ENCODE measurements at regions not wholly inside any gene's neighbourhood (a gene's known extent, or its start where the extent isn't known, plus 50 kb on each side); places are given as distances from the start of the nearest gene placed in this dataset.
"Not testable (repeated sequence)": the region's sequence is repeated elsewhere in the genome, so short reads cannot be mapped to it uniquely, and the experiment has no call there.

GRCh38 chr7:46281071-46281470 is 360.0 kb upstream of the IGFBP3 start:
- ATAC-seq (ENCODE audit: low read depth) (no peak; the same call in 2 of the 3 replicates), DNase-seq (ENCODE audit: low spot score) (no peak)
- H3K27me3 ChIP-seq (ENCODE audit: insufficient read depth, poor library complexity, severe bottlenecking), result no peaks in the 10 kb centered on the region
- no peak overlapping the region for H3K27ac ChIP-seq (ENCODE audit: poor library complexity, severe bottlenecking)
- no peaks in the 10 kb centered on the region for H3K36me3 ChIP-seq (ENCODE audit: low read depth)
- H3K9me3 ChIP-seq (ENCODE audit: severe bottlenecking), result no peaks in the 10 kb centered on the region
- peaks cover 10% of the 10 kb centered on the region for H3K4me1 ChIP-seq (ENCODE audit: insufficient read depth, poor library complexity, severe bottlenecking)
- TF ChIP-seq, protein P1, sequence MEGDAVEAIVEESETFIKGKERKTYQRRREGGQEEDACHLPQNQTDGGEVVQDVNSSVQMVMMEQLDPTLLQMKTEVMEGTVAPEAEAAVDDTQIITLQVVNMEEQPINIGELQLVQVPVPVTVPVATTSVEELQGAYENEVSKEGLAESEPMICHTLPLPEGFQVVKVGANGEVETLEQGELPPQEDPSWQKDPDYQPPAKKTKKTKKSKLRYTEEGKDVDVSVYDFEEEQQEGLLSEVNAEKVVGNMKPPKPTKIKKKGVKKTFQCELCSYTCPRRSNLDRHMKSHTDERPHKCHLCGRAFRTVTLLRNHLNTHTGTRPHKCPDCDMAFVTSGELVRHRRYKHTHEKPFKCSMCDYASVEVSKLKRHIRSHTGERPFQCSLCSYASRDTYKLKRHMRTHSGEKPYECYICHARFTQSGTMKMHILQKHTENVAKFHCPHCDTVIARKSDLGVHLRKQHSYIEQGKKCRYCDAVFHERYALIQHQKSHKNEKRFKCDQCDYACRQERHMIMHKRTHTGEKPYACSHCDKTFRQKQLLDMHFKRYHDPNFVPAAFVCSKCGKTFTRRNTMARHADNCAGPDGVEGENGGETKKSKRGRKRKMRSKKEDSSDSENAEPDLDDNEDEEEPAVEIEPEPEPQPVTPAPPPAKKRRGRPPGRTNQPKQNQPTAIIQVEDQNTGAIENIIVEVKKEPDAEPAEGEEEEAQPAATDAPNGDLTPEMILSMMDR (IDR thresholded peaks at IDR 0.05; ENCODE audit: poor library complexity, severe bottlenecking), result no peak
- H3K4me3 ChIP-seq (ENCODE audit: severe bottlenecking), result no peak overlapping the region

DNA sequence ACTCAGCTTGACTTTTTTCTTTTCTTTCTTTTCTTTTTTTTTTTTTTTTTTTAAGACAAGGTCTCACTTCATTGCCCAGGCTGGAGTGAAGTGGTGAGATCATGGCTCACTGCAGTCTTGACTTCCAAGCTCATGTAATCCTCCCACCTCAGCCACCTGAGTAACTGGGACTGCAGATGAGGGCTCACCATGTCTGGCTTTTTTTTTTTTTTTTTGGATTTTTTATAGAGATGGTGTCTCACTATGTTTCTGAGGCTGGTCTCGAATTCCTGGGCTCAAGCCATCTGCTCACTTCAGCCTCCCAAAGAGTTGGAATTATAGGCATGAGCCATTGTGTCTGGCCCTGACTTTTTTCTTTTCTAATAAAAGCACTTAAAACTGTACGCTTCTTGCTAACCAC is 358.2 kb upstream of the IGFBP3 start:
- no peak overlapping the region for H3K4me3 ChIP-seq (ENCODE audit: severe bottlenecking)
- no peak for ATAC-seq (ENCODE audit: low read depth)
- H3K27ac ChIP-seq (ENCODE audit: poor library complexity, severe bottlenecking), result no peak overlapping the region
- H3K27me3 ChIP-seq (ENCODE audit: insufficient read depth, poor library complexity, severe bottlenecking), result no peaks in the 10 kb centered on the region
- TF ChIP-seq, protein P1 (IDR thresholded peaks at IDR 0.05; ENCODE audit: poor library complexity, severe bottlenecking), result no peak
- no peak for DNase-seq (ENCODE audit: low spot score)
- H3K36me3 ChIP-seq (ENCODE audit: low read depth), result no peaks in the 10 kb centered on the region
- H3K4me1 ChIP-seq (ENCODE audit: insufficient read depth, poor library complexity, severe bottlenecking), result peaks cover 8% of the 10 kb centered on the region
- no peaks in the 10 kb centered on the region for H3K9me3 ChIP-seq (ENCODE audit: severe bottlenecking)

GRCh38 chr7:46264646-46265045 is 343.6 kb upstream of the IGFBP3 start:
- Histone ChIP-seq H3K27me3 (ENCODE audit: insufficient read depth, poor library complexity, severe bottlenecking) (no peaks in the 10 kb centered on the region), H3K4me1 (ENCODE audit: insufficient read depth, poor library complexity, severe bottlenecking) (no peaks in the 10 kb centered on the region), H3K4me3 (ENCODE audit: severe bottlenecking) (no peak overlapping the region), H3K9me3 (ENCODE audit: severe bottlenecking) (peaks cover 4% of the 10 kb centered on the region), H3K27ac (ENCODE audit: poor library complexity, severe bottlenecking) (no peak overlapping the region), H3K36me3 (ENCODE audit: low read depth) (no peaks in the 10 kb centered on the region)
- DNase-seq (ENCODE audit: low spot score) (no peak), ATAC-seq (ENCODE audit: low read depth) (no peak)
- TF ChIP-seq, protein P1 (IDR thresholded peaks at IDR 0.05; ENCODE audit: poor library complexity, severe bottlenecking), result no peak

DNA sequence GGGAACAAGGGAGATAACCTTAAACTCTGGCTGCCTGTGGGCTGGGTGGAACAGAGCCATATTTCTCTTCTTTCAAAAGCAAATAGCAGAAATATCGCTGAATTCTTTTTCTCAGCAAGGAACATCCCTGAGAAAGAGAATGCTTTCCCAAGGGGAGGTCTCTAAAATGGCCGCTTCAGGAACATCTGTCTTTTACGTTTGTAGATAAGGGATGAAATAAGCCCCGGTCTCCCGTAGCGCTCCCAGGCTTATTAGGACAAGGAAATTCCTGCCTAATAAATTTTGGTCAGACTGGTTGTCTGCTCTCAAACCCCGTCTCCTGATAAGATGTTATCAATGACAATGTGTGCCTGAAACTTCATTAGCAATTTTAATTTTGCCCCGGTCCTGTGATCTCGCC is 340.6 kb upstream of the IGFBP3 start:
- DNase-seq (ENCODE audit: low spot score); H3K4me3 ChIP-seq (ENCODE audit: severe bottlenecking); ATAC-seq (ENCODE audit: low read depth); H3K27ac ChIP-seq (ENCODE audit: poor library complexity, severe bottlenecking); H3K9me3 ChIP-seq (ENCODE audit: severe bottlenecking); H3K36me3 ChIP-seq (ENCODE audit: low read depth); H3K27me3 ChIP-seq (ENCODE audit: insufficient read depth, poor library complexity, severe bottlenecking): not testable (repeated sequence)
- H3K4me1 ChIP-seq (ENCODE audit: insufficient read depth, poor library complexity, severe bottlenecking), result peaks cover 11% of the 10 kb centered on the region

GRCh38 chr7:46259947-46260346 is 338.9 kb upstream of the IGFBP3 start:
- DNase-seq (ENCODE audit: low spot score), result no peak

More at GRCh38 chr7:46259947-46260346, 338.9 kb upstream of the IGFBP3 start:
- Histone ChIP-seq H3K9me3 (ENCODE audit: severe bottlenecking) (peaks cover 4% of the 10 kb centered on the region), H3K4me1 (ENCODE audit: insufficient read depth, poor library complexity, severe bottlenecking) (peaks cover 11% of the 10 kb centered on the region), H3K4me3 (ENCODE audit: severe bottlenecking) (no peak overlapping the region), H3K36me3 (ENCODE audit: low read depth) (no peaks in the 10 kb centered on the region), H3K27me3 (ENCODE audit: insufficient read depth, poor library complexity, severe bottlenecking) (no peaks in the 10 kb centered on the region), H3K27ac (ENCODE audit: poor library complexity, severe bottlenecking) (no peak overlapping the region)
- TF ChIP-seq, protein P1 (IDR thresholded peaks at IDR 0.05; ENCODE audit: poor library complexity, severe bottlenecking), result no peak
- ATAC-seq (ENCODE audit: low read depth), result no peak
